Stomach smooth muscle (tissue), 2 donors: ENCODE measurements at regions not wholly inside any gene's neighbourhood (a gene's known extent, or its start where the extent isn't known, plus 50 kb on each side); places are given as distances from the start of the nearest gene placed in this dataset.

ENCODE experiments used
- H3K27ac ChIP-seq: one replicate; pipeline ENCODE4 v1.7.0; 2013; ENCODE audit warnings: mild to moderate bottlenecking, low read length, inconsistent platforms
- H3K27me3 ChIP-seq, 2 donors: one replicate each; pipeline ENCODE4 v1.7.0; 2013; ENCODE audit warnings: low read length in 2 of 2; ENCODE audit not compliant: insufficient read depth in 2 of 2, control insufficient read depth in 1 of 2
- H3K36me3 ChIP-seq, 2 donors: one replicate each; pipeline ENCODE4 v1.7.0; 2013; ENCODE audit warnings: low read length in 2 of 2; ENCODE audit not compliant: control insufficient read depth in 2 of 2, insufficient read depth in 2 of 2
- H3K4me1 ChIP-seq: one replicate; pipeline ENCODE4 v1.7.0; 2013; ENCODE audit warnings: low read length; ENCODE audit not compliant: control insufficient read depth, insufficient read depth
- H3K4me3 ChIP-seq, 2 donors: one replicate each; pipeline ENCODE4 v1.7.0; 2013; ENCODE audit warnings: low read length in 2 of 2
- H3K9ac ChIP-seq, 2 donors: one replicate each; pipeline ENCODE4 v1.7.0; 2013; ENCODE audit warnings: low read length in 2 of 2, mild to moderate bottlenecking in 1 of 2
- H3K9me3 ChIP-seq, 2 donors: one replicate each; pipeline ENCODE4 v1.7.0; 2013; ENCODE audit warnings: low read length in 2 of 2; ENCODE audit not compliant: control insufficient read depth in 2 of 2
- donor health status: healthy.
- donor health status: Pancreatic carcinoma.

DNA sequence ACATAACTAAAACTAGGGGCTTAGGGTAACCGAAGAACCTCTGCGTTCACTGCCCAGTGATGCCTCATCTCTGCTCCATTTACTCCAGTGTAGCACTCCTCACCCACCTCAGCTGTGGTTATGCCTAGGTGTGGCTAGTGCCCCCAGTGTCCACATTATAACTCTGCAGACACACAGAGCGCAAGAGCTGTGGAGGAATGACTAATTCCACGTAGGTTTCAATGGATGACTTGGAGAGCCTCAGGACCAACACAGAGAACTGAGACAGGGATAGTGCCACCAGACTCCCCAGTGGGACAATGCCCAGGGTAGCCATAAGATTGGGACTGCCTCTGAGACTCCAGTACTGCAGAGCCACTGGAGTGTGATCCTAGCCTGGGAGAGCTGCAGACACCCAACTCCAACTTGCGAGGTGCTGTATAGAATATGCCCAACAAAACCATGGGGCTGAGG lies 542.4 kb upstream of the DIPK2B start:
- H3K36me3 ChIP-seq, result no peaks in the 10 kb centered on the region
- no peaks in the 10 kb centered on the region for H3K4me1 ChIP-seq
- H3K27ac ChIP-seq, result no peak overlapping the region
- peaks cover 0 to 3% of the 10 kb centered on the region in 2 donors for H3K9me3 ChIP-seq
- no peak overlapping the region for H3K9ac ChIP-seq
- no peak overlapping the region for H3K4me3 ChIP-seq
- H3K27me3 ChIP-seq, result no peaks in the 10 kb centered on the region

DNA sequence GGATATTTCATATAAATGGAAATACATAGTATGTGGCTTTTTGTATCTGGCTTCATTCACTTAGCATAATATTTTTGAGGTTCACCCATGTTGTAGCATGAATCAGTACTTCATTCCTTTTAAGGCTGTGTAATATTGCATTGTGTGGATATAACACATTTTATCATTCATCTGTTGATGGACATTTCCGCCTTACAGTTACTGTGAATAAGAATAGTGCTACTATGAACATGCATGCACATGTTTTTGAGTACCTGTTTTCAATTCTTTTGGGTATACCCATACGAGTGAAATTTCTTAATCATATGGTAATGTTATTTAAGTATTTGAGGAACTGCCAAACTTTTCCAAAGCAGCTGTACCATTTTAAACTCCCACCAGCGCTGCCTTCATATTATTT lies 539.6 kb upstream of the DIPK2B start:
- H3K9me3 ChIP-seq, result peaks cover 0 to 3% of the 10 kb centered on the region in 2 donors
- no peak overlapping the region for H3K4me3 ChIP-seq

DNA sequence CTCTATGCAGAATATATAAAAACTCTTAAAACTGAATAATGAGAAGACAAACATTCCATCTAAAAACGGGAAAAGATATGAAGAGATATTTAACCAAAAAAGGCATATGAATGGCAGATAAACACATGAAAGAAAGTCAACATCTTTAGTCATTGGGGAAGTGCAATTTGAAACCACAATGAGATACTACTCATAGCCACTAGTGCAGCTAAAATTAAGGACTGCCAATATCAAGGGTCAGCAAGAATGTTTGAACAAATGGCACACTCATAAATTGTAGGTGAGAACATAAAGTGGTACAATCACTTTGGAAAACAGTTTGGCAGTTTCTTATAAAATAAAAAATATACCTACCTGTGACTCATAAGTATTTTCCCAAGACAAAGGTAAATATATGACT lies 534.9 kb upstream of the DIPK2B start:
- H3K36me3 ChIP-seq, result no peaks in the 10 kb centered on the region
- H3K4me3 ChIP-seq, result no peak overlapping the region

More for the DNA sequence above, 539.6 kb upstream of the DIPK2B start:
- H3K4me1 ChIP-seq, result no peaks in the 10 kb centered on the region
- no peak overlapping the region for H3K9ac ChIP-seq
- no peak overlapping the region for H3K27ac ChIP-seq
- H3K36me3 ChIP-seq, result no peaks in the 10 kb centered on the region
- H3K27me3 ChIP-seq, result no peaks in the 10 kb centered on the region

DNA sequence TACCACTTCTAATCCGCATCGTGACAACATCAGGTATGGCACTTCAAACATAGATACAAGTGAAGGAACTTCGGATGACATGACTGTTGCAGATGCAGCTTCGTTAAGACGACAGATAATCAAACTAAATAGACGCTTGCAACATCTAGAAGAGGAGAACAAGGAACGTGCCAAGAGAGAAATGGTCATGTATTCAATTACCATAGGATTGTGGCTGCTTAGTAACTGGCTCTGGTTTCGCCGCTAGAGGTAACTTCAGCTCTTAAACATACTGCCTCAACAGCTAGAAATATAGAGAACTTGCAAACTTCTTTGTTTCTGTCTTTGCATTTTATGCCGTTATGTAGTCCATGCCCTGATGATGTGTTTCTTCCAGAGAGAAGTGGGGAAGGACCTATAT lies 530.8 kb upstream of the DIPK2B start:
- H3K27ac ChIP-seq, result no peak overlapping the region
- no peak overlapping the region for H3K9ac ChIP-seq
- no peak overlapping the region for H3K4me3 ChIP-seq
- no peaks in the 10 kb centered on the region for H3K9me3 ChIP-seq
- no peaks in the 10 kb centered on the region for H3K27me3 ChIP-seq
- H3K4me1 ChIP-seq, result no peaks in the 10 kb centered on the region
- no peaks in the 10 kb centered on the region for H3K36me3 ChIP-seq

More for the DNA sequence above, 534.9 kb upstream of the DIPK2B start:
- H3K9ac ChIP-seq, result no peak overlapping the region
- no peaks in the 10 kb centered on the region for H3K4me1 ChIP-seq
- no peaks in the 10 kb centered on the region for H3K9me3 ChIP-seq
- no peak overlapping the region for H3K27ac ChIP-seq
- H3K27me3 ChIP-seq, result no peaks in the 10 kb centered on the region

DNA sequence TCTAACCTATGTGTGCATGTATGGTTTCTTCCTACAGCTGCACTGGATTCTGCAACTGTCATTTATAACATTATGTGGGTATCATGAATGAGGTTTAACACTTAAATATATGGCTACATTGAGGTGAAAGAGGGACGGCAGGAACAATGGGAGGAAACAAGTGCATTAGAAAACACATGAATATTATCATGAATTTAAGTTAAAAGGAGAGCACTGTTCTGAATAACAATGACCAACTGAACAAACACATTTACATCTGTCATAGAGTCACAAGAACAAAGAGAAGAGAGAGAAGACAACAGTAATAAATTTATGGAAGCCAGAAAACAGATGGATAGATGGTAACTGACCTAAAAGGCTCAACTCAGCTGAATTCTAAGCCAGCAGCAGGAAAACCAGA lies 527.1 kb upstream of the DIPK2B start:
- H3K9me3 ChIP-seq, result no peaks in the 10 kb centered on the region
- no peak overlapping the region for H3K27ac ChIP-seq
- no peaks in the 10 kb centered on the region for H3K36me3 ChIP-seq
- H3K9ac ChIP-seq, result no peak overlapping the region
- H3K4me1 ChIP-seq, result no peaks in the 10 kb centered on the region
- H3K4me3 ChIP-seq, result no peak overlapping the region
- no peaks in the 10 kb centered on the region for H3K27me3 ChIP-seq

DNA sequence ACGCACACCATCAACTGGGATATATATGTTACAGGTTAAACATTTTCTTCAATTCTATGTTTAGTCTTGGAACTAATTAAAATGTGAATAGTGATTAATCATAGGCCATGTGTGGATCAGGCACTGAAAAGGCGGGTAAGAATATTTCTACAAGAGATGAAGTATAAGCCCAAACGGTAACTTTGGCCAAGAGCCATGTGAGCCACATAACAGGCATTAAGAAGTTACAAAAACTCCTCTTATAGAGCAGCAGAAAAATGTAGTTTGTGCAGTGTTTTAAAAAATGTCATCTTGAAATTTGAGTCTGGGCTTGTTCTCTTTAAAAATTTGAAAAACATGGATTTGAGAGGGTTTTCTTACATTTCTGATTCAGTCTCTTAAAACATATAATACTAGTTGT lies 521.8 kb upstream of the DIPK2B start:
- Histone ChIP-seq H3K27ac (no peak overlapping the region), H3K9me3 (no peaks in the 10 kb centered on the region), H3K4me1 (no peaks in the 10 kb centered on the region), H3K4me3 (no peak overlapping the region), H3K9ac (no peak overlapping the region), H3K36me3 (no peaks in the 10 kb centered on the region), H3K27me3 (no peaks in the 10 kb centered on the region)

DNA sequence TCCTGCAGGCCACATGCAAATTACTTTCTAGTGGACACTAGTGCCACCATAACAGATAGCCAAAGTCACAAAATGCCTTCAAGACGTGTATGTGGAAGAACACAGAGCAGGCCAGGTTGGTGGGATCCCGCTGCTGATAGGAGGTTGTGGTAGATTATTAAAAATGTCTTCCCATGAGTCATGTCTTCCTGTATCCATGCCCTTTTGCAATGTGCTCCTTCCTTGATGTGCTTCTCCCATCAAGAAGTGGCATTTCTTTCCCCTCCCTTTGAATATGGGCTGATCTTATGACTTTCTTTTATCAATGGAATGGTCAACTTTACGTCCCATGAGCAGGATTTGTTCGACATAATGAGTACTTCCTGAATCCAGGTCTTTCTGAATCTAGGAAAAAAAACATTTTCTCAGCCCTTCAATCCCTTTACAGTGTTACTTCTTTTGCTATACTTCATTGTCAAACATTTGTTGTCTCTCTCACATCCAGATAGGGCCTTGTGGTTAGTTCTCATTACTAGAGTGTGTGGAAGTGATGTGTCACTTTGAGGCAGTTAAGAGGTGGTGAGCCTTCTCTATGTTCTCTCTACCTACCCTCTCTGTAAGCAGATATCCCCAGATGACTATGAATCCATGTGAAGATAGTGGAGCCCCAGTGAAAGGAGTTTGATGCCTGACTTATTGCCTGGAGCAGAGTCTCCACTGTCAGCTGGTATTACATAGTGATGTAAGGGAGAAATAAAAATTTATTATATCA lies 519.2 kb upstream of the DIPK2B start:
- Histone ChIP-seq H3K36me3 (no peaks in the 10 kb centered on the region), H3K9me3 (no peaks in the 10 kb centered on the region), H3K27ac (no peak overlapping the region), H3K27me3 (no peaks in the 10 kb centered on the region), H3K4me1 (no peaks in the 10 kb centered on the region), H3K4me3 (no peak overlapping the region), H3K9ac (no peak overlapping the region)

DNA sequence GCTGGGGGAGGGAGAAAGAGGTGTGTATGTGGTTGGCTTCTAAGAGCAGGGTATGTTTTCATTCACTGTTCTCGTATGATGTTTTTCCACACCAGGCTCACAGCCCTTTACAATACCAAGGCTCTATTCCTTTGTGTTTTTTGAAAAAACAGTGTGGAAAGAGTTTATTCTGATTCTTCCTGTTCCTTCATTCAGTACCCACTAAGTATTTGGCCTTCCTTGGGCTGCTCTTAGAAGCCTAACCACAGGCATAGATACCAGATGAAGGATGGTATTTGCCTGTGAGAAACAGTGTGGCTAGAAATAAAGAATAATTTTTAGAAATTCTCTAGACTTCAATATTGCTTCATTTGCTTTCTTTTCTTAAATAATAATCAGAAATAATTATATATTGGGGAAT lies 518.0 kb upstream of the DIPK2B start:
- Histone ChIP-seq H3K9me3 (no peaks in the 10 kb centered on the region), H3K9ac (no peak overlapping the region), H3K27me3 (no peaks in the 10 kb centered on the region), H3K4me3 (no peak overlapping the region), H3K4me1 (no peaks in the 10 kb centered on the region), H3K36me3 (no peaks in the 10 kb centered on the region), H3K27ac (no peak overlapping the region)

DNA sequence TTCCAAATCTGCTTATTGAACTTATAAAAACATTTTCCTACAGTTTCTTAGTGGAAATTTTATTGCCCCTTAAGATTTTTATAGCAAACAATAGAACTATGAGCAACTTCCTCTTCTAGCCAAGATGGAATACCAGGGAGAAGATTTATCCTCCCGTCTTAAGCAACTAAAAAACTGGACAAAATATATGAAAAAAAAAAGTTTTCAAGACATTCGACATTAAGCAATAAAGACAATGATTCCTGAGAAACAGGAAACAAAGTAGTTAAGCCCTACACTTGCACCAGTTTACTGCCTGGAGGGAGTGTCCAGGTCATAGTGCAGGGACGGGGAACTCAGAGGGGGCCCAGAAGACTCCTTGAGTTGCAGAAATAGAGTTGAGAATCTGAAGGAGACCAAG lies 516.1 kb upstream of the DIPK2B start:
- Histone ChIP-seq H3K4me3 (no peak overlapping the region), H3K27ac (no peak overlapping the region), H3K36me3 (no peaks in the 10 kb centered on the region), H3K4me1 (no peaks in the 10 kb centered on the region), H3K9me3 (no peaks in the 10 kb centered on the region), H3K27me3 (no peaks in the 10 kb centered on the region), H3K9ac (no peak overlapping the region)

DNA sequence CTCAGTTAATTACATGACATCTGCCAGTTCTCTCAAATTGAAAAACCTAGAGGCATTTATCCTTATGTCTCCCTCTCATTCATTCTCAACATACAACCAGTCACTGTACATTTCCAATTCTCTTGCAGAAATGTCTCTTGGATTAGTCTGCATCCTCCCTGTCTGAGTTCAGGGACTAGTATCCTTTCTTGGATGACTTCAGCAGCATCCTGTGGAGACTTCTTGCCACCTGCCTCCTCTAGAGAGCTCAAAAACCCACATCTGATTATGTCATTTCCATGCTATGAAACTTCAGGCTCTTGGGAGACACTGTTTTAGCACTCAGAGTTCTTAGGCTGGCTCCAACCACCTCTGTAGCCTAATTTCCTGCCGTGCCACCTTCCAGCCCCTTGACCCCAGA lies 515.1 kb upstream of the DIPK2B start:
- Histone ChIP-seq H3K4me1 (no peaks in the 10 kb centered on the region), H3K9me3 (no peaks in the 10 kb centered on the region), H3K36me3 (no peaks in the 10 kb centered on the region), H3K9ac (no peak overlapping the region), H3K4me3 (no peak overlapping the region), H3K27ac (no peak overlapping the region), H3K27me3 (no peaks in the 10 kb centered on the region)

DNA sequence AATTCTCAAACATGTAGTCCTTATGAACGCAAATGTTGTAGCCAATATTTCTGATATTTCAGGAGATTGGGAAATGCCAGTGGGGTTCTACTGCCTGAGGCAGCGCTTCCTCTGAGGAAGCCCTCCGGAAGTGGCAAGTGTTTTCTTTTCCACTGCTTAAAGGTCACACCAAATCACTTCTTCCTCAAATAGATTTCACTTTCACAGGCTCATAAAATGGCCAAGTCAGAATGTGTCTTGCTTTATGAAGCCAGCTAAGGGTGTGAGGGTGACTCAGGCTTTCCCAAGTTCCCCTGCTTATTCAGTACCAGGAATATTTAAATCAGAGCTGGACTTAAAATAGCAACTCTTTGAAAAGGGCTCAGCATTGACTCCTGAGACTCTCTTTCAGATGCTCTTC lies 514.2 kb upstream of the DIPK2B start:
- Histone ChIP-seq H3K27me3 (no peaks in the 10 kb centered on the region), H3K9ac (no peak overlapping the region), H3K9me3 (no peaks in the 10 kb centered on the region), H3K4me3 (no peak overlapping the region), H3K4me1 (no peaks in the 10 kb centered on the region), H3K27ac (no peak overlapping the region), H3K36me3 (no peaks in the 10 kb centered on the region)
